H1 (cell line): ENCODE measurements at regions not wholly inside any gene's neighbourhood (a gene's known extent, or its start where the extent isn't known, plus 50 kb on each side); places are given as distances from the start of the nearest gene placed in this dataset.

Source experiments
- CEBPB ChIP-seq: IDR thresholded peaks from 2 replicates; pipeline ENCODE4 v1.6.1; 2012; ENCODE audit warnings: low read depth, low read length
- CTCF ChIP-seq, 3 experiments: IDR thresholded peaks; 1 replicate in 2 of 3; 2 replicates in 1 of 3; pipeline versions ENCODE4 v1.5.1 to v1.6.1; 2011; ENCODE audit warnings: low read length in 3 of 3, mild to moderate bottlenecking in 3 of 3, inconsistent platforms in 2 of 3, low read depth in 1 of 3, moderate library complexity in 1 of 3; ENCODE audit not compliant: insufficient read depth in 1 of 3; ENCODE audit errors: control extremely low read depth in 1 of 3
- TBP ChIP-seq: IDR thresholded peaks from 2 replicates; pipeline ENCODE4 v1.6.1; 2011; ENCODE audit warnings: low read depth, low read length, improper control_type of control experiment

- TF ChIP-seq CTCF (IDR thresholded peaks at IDR 0.05; ENCODE audit: control extremely low read depth in 1 of 3, insufficient read depth in 1 of 3, low read depth in 1 of 3, low read length in 3 of 3) = no peak
- no peak for TF ChIP-seq CEBPB
- no peak for TF ChIP-seq TBP
Measured at GRCh38 chr9:3672399-3672798, 146.6 kb upstream of the RFX3 start (continued).
